Keratinocyte (primary cell): ENCODE measurements at regions not wholly inside any gene's neighbourhood (a gene's known extent, or its start where the extent isn't known, plus 50 kb on each side); places are given as distances from the start of the nearest gene placed in this dataset.
A peak's percentile ranks its signal among the peaks of the same experiment; 100 is the strongest.

Experiments used
- DNase-seq: peaks from one replicate; pipeline ENCODE4 v3.0.0-alpha.2; 2011; ENCODE audit warnings: low read depth, missing footprints, low spot score
- FAIRE-seq: peaks from 2 replicates; lab custom pipeline; 2011; peaks lifted over from hg19 to GRCh38; lab: Jason Lieb, UNC
- H2AFZ ChIP-seq: 2 replicates; pipeline ENCODE4 v1.6.0; 2012; ENCODE audit warnings: low read length, control low read depth, inconsistent platforms; ENCODE audit not compliant: control insufficient read depth
- H3K27ac ChIP-seq: 2 replicates; pipeline ENCODE4 v1.5.1; 2011; ENCODE audit warnings: low read length; ENCODE audit not compliant: control insufficient read depth, insufficient read depth
- H3K27me3 ChIP-seq: 3 replicates; pipeline ENCODE4 v1.6.0; 2011; ENCODE audit warnings: low read length; ENCODE audit not compliant: control insufficient read depth, insufficient read depth; ENCODE audit errors: extremely low read depth
- H3K36me3 ChIP-seq, 2 experiments: 2 replicates in 1 of 2; 3 replicates in 1 of 2; pipeline ENCODE4 v1.5.1; 2011; ENCODE audit warnings: low read length in 2 of 2, mild to moderate bottlenecking in 1 of 2; ENCODE audit not compliant: control insufficient read depth in 2 of 2, insufficient read depth in 2 of 2; ENCODE audit errors: extremely low read depth in 1 of 2
- H3K4me1 ChIP-seq: 3 replicates; pipeline ENCODE4 v1.5.1; 2011; ENCODE audit warnings: low read length; ENCODE audit not compliant: control insufficient read depth, insufficient read depth; ENCODE audit errors: extremely low read depth
- H3K4me2 ChIP-seq: 3 replicates; pipeline ENCODE4 v1.6.0; 2011; ENCODE audit warnings: low read depth, low read length; ENCODE audit not compliant: control insufficient read depth, insufficient read depth; ENCODE audit errors: extremely low read depth
- H3K4me3 ChIP-seq, 3 experiments: fragments of 200-600 bp in 1 of 3; sonication (generic) in 1 of 3; 2 replicates in 2 of 3; 3 replicates in 1 of 3; pipeline ENCODE4 v1.5.1; 2011 to 2016; ENCODE audit warnings: low read length in 3 of 3, mild to moderate bottlenecking in 3 of 3, control low read depth in 2 of 3, inconsistent platforms in 1 of 3, low read depth in 1 of 3, mixed read lengths in 1 of 3, mixed run types in 1 of 3, moderate library complexity in 1 of 3; ENCODE audit not compliant: control insufficient read depth in 2 of 3, insufficient read depth in 2 of 3; ENCODE audit errors: extremely low read depth in 1 of 3
- H3K79me2 ChIP-seq: 2 replicates; pipeline ENCODE4 v1.6.0; 2012; ENCODE audit warnings: low read length; ENCODE audit not compliant: control insufficient read depth, insufficient read depth
- H3K9ac ChIP-seq: 3 replicates; pipeline ENCODE4 v1.6.0; 2011; ENCODE audit warnings: low read length; ENCODE audit not compliant: control insufficient read depth, insufficient read depth; ENCODE audit errors: extremely low read depth
- H3K9me1 ChIP-seq: 3 replicates; pipeline ENCODE4 v1.6.0; 2011; ENCODE audit warnings: low read length; ENCODE audit not compliant: control insufficient read depth, insufficient read depth; ENCODE audit errors: extremely low read depth
- H3K9me3 ChIP-seq: 2 replicates; pipeline ENCODE4 v1.5.1; 2012; ENCODE audit warnings: low read depth, low read length; ENCODE audit not compliant: control insufficient read depth
- H4K20me1 ChIP-seq: 3 replicates; pipeline ENCODE4 v1.6.0; 2011; ENCODE audit warnings: low read length; ENCODE audit not compliant: control insufficient read depth, insufficient read depth; ENCODE audit errors: extremely low read depth
- EZH2 ChIP-seq: IDR thresholded peaks from one replicate; pipeline ENCODE4 v1.6.1; 2012; ENCODE audit warnings: inconsistent platforms, mild to moderate bottlenecking, low read length, moderate library complexity
- dilution Hi-C: fragments of 300-500 bp; cut with MboI; formaldehyde crosslinking; loops from one replicate; pipeline ENCODE4 v1.7.0; 2020; ENCODE audit warnings: low sequenced_read_pairs; ENCODE audit not compliant: extremely low pct_ligation_motif_present
- TF ChIP-seq, protein P1 (sequence below), 3 experiments: IDR thresholded peaks in 1 of 3; conservative IDR thresholded peaks in 1 of 3; optimal IDR thresholded peaks in 1 of 3; 2 replicates in 2 of 3; 3 replicates in 1 of 3; pipeline versions ENCODE3 to v1.5.1; 2011; ENCODE audit warnings: low read length in 3 of 3, mild to moderate bottlenecking in 3 of 3, moderate library complexity in 2 of 3, control low read depth in 1 of 3, inconsistent platforms in 1 of 3; ENCODE audit not compliant: insufficient read depth in 2 of 3; ENCODE audit errors: extremely low read depth in 1 of 3

DNA sequence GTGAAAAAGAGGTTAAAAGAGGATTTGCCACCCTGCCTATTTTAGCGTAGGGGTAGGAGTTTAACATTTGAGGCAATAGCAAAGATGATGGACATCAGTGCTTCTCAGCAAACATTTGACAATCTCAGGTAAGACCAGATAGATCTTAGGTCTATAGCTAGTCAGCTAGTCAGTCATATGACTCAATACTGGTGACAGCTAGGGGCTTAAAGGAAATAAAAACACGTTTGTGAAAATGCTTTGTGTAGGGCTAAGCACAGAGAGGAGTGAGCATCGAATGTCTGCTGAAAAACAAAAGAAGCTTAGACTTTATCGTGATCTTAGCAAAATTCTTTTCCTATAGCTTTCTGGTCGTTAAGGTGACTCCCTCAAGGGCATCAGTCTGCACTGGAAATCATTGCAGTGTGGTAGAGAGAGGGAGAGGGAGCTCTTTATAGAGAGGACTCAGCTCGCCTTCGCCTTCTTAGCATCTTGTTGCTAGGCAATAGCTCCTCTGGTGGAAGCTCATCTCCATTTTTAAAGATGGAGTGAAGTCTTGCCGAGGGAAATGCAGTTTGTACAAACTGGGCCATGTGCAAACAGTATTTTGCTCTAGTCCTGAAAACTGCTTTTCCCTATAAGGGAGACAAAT, 62.8 kb upstream of the SLC38A11 start:
- Histone ChIP-seq H3K79me2 (no peaks in the 10 kb centered on the region), H3K36me3 (no peaks in the 10 kb centered on the region), H2AFZ (no peak overlapping the region), H4K20me1 (no peaks in the 10 kb centered on the region), H3K9me1 (no peaks in the 10 kb centered on the region), H3K9ac (no peak overlapping the region), H3K9me3 (no peaks in the 10 kb centered on the region), H3K4me2 (no peak overlapping the region), H3K4me1 (no peaks in the 10 kb centered on the region), H3K27ac (no peak overlapping the region), H3K27me3 (no peaks in the 10 kb centered on the region), H3K4me3 (no peak overlapping the region)
- FAIRE-seq = no peak
- no peak for DNase-seq
- TF ChIP-seq, protein P1, sequence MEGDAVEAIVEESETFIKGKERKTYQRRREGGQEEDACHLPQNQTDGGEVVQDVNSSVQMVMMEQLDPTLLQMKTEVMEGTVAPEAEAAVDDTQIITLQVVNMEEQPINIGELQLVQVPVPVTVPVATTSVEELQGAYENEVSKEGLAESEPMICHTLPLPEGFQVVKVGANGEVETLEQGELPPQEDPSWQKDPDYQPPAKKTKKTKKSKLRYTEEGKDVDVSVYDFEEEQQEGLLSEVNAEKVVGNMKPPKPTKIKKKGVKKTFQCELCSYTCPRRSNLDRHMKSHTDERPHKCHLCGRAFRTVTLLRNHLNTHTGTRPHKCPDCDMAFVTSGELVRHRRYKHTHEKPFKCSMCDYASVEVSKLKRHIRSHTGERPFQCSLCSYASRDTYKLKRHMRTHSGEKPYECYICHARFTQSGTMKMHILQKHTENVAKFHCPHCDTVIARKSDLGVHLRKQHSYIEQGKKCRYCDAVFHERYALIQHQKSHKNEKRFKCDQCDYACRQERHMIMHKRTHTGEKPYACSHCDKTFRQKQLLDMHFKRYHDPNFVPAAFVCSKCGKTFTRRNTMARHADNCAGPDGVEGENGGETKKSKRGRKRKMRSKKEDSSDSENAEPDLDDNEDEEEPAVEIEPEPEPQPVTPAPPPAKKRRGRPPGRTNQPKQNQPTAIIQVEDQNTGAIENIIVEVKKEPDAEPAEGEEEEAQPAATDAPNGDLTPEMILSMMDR (optimal IDR thresholded peaks at IDR 0.05 in 1 of 3, IDR thresholded peaks at IDR 0.05 in 1 of 3, conservative IDR thresholded peaks at IDR 0.05 in 1 of 3; ENCODE audit: extremely low read depth in 1 of 3, insufficient read depth in 2 of 3, low read length in 3 of 3) = no peak
- dilution Hi-C loops = no loop called here

DNA sequence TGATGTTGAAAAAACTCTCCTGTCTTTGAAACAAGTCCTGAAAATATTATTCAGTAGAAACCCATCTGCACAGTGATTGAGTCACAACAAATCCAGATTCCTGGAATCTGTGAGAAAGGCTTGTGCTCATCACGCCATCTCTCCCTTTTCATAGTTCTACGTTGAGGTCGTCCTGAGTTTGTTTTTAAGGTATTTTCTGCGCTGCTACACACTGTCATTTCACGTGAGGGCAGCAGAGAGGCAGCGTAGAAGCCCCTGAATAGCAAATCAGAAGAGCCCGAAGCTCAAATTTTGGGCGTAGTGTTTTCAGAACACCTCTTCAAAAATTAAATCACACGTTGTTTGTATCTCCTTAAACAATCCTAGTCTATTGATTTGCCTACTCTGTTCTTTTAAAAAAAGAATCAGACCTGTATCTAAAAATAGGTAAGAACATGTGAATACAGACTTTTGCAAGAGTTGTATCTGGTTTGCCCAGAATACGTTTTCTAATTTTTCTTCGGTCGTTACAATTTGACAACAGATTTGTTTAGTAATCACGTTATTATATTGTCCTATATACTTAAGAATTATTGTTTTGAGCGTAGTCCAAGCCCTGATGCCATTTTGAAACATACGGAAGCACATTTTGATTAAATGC, 61.6 kb upstream of the SLC38A11 start:
- TF ChIP-seq EZH2 = no peak
- TF ChIP-seq, protein P1 (optimal IDR thresholded peaks at IDR 0.05 in 1 of 3, IDR thresholded peaks at IDR 0.05 in 1 of 3, conservative IDR thresholded peaks at IDR 0.05 in 1 of 3; ENCODE audit: extremely low read depth in 1 of 3, insufficient read depth in 2 of 3, low read length in 3 of 3) = peak; percentile 68 to 76 (median 70)
- Histone ChIP-seq H3K4me2 (peak overlapping the region; percentile 42), H3K4me1 (no peaks in the 10 kb centered on the region), H3K9me1 (no peaks in the 10 kb centered on the region), H3K36me3 (no peaks in the 10 kb centered on the region), H2AFZ (no peak overlapping the region), H3K4me3 (no peak overlapping the region), H4K20me1 (no peaks in the 10 kb centered on the region), H3K27me3 (no peaks in the 10 kb centered on the region), H3K27ac (no peak overlapping the region), H3K9ac (no peak overlapping the region), H3K79me2 (no peaks in the 10 kb centered on the region), H3K9me3 (no peaks in the 10 kb centered on the region)
- FAIRE-seq = peak; percentile 80
- dilution Hi-C loops = no loop called here
- DNase-seq = no peak
